ENCODE measurements at regions not wholly inside any gene's neighbourhood (a gene's known extent, or its start where the extent isn't known, plus 50 kb on each side); places are given as distances from the start of the nearest gene placed in this dataset.

DNA sequence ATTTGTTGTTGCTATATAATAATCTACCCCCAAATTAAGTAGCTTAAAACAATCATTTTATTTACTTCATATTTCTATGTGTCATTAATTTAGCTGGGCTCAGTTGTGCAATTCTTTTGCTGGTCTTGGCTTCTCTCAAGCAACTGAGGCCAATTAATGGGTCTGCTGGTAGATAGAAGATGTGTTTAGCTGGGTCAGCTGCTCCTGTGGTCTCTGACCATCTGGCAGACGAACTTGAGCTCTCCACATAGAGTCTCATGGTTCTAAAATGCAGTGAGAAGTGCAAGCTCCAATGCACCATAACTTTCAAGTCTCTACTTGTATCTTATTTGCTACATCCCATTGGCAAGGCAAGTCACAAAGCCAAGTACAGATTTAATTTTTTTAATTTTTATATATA, 515.6 kb downstream of the ZIC1 start:
- DNase-seq (ENCODE audit: insufficient read length) (no peak), FAIRE-seq (no peak)
- TF ChIP-seq POLR2AphosphoS5 (IDR thresholded peaks at IDR 0.05; ENCODE audit: low read depth, low read length): no peak
- TF ChIP-seq TAF1 (IDR thresholded peaks at IDR 0.05; ENCODE audit: borderline replicate concordance, low read depth, low read length): no peak
- TF ChIP-seq POLR2A (IDR thresholded peaks at IDR 0.05; ENCODE audit: low read depth, low read length): no peak

DNA sequence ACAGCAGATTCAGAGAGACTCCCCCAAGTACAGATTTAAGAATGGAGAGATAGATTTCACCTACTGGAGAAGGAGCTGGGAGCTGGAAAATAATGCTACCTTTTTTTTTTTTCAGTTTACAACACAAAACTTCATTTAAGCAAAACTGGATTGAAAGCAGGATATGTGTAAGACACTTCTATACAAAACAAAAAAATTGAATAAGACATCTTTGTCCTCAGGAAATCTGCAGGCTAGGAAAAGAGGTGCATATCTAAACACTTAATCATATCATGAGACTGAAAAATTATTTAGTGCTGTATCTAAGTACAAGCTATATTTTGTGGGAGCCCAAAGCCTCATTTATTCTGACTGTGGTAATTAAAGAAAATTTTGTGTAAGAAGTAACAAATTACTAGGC, 516.1 kb downstream of the ZIC1 start:
- TF ChIP-seq TAF1 (IDR thresholded peaks at IDR 0.05; ENCODE audit: borderline replicate concordance, low read depth, low read length): no peak
- no peak for TF ChIP-seq POLR2A (IDR thresholded peaks at IDR 0.05; ENCODE audit: low read depth, low read length)
- no peak for TF ChIP-seq POLR2AphosphoS5 (IDR thresholded peaks at IDR 0.05; ENCODE audit: low read depth, low read length)
- DNase-seq (ENCODE audit: insufficient read length) (no peak), FAIRE-seq (no peak)

DNA sequence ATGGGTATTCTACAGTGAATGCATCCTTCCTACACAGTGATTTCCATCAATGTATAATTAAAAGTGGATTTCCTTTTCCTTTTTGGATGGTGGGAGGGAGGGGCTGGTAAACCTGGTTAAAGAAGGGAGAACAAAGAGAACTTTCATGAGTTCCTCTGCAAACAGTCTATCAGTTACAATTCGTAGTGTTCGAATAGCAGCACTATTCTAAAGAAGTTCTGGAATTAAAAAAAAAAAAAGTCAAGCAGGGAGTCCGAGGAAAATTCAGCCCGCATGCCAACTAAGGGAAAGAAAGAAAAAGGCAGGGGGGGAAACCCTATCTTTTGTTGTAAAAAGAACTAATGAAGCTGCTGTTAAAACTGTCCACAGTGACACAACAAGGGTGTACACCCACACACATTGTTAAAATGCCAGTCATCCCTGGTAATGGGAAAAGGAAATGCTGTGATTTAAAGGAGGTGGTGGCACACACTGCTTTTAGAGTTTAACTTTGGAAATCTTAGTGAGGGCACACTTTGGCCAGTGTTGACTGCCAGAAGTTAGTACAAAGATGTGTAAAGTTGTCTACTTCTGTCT, 521.2 kb downstream of the ZIC1 start:
- TF ChIP-seq POLR2A (IDR thresholded peaks at IDR 0.05; ENCODE audit: low read depth, low read length) (no peak), POLR2AphosphoS5 (IDR thresholded peaks at IDR 0.05; ENCODE audit: low read depth, low read length) (no peak), TAF1 (IDR thresholded peaks at IDR 0.05; ENCODE audit: borderline replicate concordance, low read depth, low read length) (no peak)
- DNase-seq (ENCODE audit: insufficient read length): no peak
- no peak for FAIRE-seq

DNA sequence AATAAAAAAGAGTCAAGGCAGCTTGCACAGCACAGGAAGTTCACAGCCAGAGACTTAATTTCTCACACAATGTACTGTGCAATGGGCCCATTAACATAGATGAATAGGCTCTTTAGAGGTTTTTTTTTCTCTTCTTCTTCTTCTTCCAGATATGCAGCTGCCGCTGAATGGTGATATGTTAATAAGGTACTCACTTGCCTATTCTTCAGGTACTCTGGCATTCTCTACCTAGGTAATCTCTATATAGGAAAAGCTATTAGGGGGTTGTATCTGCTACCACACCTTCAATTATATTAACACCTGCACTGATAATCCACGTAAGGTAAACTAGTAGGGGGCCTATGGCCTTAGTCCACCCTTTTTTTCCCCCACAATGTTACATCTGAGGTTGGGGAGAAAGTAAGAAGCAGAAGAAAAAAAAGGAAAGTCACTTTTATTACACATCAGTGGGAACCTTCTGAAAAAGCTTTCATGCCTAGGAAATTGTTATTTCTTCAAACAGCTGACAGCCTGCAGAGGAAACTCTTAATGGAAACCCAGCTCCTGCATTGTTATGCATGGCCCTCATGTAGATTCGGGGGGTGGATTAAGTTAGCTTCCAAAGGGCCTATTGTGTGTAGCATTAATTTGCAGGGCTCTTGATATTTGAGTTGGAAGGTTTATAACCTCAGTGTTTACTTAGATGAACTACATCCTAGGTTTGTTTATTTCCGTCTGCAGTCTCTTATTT, 525.5 kb downstream of the ZIC1 start:
- no peak for FAIRE-seq
- no peak for TF ChIP-seq POLR2A (IDR thresholded peaks at IDR 0.05; ENCODE audit: low read depth, low read length)
- TF ChIP-seq POLR2AphosphoS5 (IDR thresholded peaks at IDR 0.05; ENCODE audit: low read depth, low read length): no peak
- no peak for TF ChIP-seq TAF1 (IDR thresholded peaks at IDR 0.05; ENCODE audit: borderline replicate concordance, low read depth, low read length)
- no peak for DNase-seq (ENCODE audit: insufficient read length)

DNA sequence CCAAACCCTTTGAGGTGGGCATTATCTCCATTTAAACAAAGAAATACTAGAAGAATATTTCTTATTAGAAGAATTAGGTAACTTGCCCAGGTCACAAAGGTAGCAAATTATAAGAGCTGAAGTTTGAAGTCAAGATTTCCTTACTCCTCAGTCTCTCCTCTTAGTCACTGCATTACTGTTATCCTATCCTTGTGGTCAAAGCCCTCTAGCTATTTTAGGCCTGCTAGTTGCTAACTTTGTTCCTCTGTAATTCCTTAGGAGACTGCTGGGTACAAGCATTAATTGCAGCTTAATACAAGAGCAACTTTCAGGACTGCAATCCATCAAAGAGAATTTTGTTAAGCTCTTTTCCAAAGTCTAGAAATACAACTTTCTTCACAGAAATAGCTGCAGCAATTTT, 528.2 kb downstream of the ZIC1 start:
- FAIRE-seq (no peak), DNase-seq (ENCODE audit: insufficient read length) (no peak)
- TF ChIP-seq POLR2AphosphoS5 (IDR thresholded peaks at IDR 0.05; ENCODE audit: low read depth, low read length) (no peak), POLR2A (IDR thresholded peaks at IDR 0.05; ENCODE audit: low read depth, low read length) (no peak), TAF1 (IDR thresholded peaks at IDR 0.05; ENCODE audit: borderline replicate concordance, low read depth, low read length) (no peak)

DNA sequence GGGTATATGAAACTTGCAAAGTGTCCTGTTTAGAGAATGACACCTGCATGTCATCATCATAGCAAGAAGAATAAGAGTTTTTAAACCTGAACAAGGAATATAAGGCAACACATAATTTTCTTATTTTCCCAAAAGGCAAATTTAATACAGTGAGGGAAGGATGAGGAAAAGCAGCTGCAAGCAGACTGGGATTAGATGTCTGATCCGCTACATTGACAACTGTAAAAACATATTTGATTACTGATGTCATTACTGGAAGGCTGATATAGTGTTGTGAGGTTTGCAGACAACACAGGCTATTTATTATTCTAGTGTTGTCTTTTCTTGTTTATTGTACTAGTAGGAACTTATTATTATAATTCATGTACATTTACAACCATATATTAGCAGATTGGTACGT, 528.7 kb downstream of the ZIC1 start:
- FAIRE-seq (no peak), DNase-seq (ENCODE audit: insufficient read length) (no peak)
- no peak for TF ChIP-seq POLR2A (IDR thresholded peaks at IDR 0.05; ENCODE audit: low read depth, low read length)
- TF ChIP-seq TAF1 (IDR thresholded peaks at IDR 0.05; ENCODE audit: borderline replicate concordance, low read depth, low read length): no peak
- no peak for TF ChIP-seq POLR2AphosphoS5 (IDR thresholded peaks at IDR 0.05; ENCODE audit: low read depth, low read length)

DNA sequence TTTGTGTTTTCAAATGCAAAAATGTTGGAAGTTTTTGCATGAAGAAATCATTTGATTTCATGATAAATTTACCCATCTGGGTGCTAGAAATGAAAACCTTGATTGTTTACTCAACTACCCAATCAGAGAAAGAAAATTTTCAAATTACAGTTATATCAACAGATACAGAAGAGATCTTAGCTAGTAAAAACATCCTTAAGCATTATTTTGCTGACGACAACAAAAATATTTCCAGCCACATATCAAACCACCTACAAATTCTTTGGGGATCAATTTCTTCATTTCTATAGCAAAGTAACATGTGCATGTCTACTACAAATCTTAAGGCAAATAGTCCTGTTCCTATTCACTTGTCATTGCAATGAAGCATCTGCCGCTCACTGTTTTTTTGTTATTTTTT, 530.3 kb downstream of the ZIC1 start:
- FAIRE-seq (no peak), DNase-seq (ENCODE audit: insufficient read length) (no peak)
- TF ChIP-seq POLR2AphosphoS5 (IDR thresholded peaks at IDR 0.05; ENCODE audit: low read depth, low read length) (no peak), TAF1 (IDR thresholded peaks at IDR 0.05; ENCODE audit: borderline replicate concordance, low read depth, low read length) (no peak)

DNA sequence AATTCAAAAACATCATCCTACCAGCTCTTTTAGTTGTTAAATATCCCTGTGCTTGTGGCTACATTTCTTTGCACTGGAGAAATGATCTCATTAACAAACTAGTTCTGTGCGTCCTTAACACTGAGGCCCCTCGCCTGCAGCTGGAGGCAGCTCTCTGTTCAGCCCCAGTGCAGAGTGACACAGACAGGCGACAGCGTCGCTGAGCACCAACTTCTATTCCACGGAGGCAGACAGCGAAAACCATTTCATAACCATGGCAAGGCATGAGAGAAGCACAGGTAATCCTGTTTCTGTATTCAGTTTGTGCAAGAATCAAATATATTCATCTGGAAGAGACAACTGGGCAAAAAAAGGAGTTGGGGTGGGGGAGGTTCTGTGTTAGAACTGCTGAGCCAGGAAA, 530.7 kb downstream of the ZIC1 start:
- FAIRE-seq (no peak), DNase-seq (ENCODE audit: insufficient read length) (no peak)
- TF ChIP-seq POLR2AphosphoS5 (IDR thresholded peaks at IDR 0.05; ENCODE audit: low read depth, low read length) (no peak), TAF1 (IDR thresholded peaks at IDR 0.05; ENCODE audit: borderline replicate concordance, low read depth, low read length) (no peak), POLR2A (IDR thresholded peaks at IDR 0.05; ENCODE audit: low read depth, low read length) (no peak)

DNA sequence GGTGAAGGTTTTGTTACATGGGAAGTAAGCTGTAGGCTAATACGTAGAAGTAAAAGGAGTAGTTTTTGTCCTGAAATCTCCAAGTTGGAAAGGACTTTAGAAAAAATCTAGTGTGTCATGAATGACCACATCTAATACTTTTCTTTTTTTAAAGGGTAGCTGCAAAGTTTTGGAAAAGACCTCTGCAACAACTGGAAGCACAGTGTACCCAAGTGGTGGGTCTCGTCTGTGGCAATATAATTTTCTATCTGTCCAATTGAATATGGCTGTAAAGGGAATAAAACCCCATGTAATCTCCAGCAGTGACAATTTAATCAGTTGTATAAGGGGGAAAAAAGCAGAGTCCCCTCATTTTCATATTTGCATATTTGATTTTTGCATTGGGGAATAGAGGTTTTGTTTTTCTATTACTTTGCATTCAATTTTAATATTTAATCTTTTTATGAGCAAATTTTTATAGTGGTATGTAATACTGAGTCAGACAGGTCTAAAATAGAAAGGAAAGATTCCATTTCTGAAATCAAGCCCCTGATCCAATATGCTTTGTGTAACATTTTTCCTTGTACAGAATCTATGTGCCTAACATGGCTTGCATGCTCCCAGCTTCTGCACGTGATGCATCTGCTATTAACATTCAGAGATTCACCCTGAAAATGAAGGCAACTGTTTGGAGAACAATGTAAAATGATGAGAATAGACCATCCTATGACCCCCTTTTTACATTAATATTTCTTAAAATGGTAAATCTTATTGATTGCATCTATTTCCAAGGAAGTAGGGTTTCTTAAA, 531.4 kb downstream of the ZIC1 start:
- TF ChIP-seq POLR2AphosphoS5 (IDR thresholded peaks at IDR 0.05; ENCODE audit: low read depth, low read length) (no peak), TAF1 (IDR thresholded peaks at IDR 0.05; ENCODE audit: borderline replicate concordance, low read depth, low read length) (no peak), POLR2A (IDR thresholded peaks at IDR 0.05; ENCODE audit: low read depth, low read length) (no peak)
- FAIRE-seq: no peak
- DNase-seq (ENCODE audit: insufficient read length): no peak

DNA sequence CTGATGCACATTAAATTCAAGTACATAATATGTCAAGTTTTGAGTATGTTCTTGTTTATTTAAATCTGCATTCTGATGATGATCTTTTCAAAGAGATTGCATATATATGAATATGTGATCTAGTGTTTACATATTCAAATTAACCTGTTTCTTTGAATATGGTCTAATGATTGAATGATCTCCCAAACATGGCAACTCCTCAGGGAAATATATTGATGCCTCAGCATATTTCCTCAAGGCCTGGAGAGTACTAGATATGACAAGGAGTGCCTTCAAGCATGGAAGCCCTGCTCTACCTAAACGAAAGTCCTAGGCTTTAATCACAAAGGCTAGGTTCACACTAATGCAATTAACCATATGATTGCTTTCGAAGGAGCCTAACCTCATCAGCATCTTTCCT, 532.8 kb downstream of the ZIC1 start:
- no peak for FAIRE-seq
- no peak for TF ChIP-seq TAF1 (IDR thresholded peaks at IDR 0.05; ENCODE audit: borderline replicate concordance, low read depth, low read length)
- no peak for TF ChIP-seq POLR2AphosphoS5 (IDR thresholded peaks at IDR 0.05; ENCODE audit: low read depth, low read length)
- TF ChIP-seq POLR2A (IDR thresholded peaks at IDR 0.05; ENCODE audit: low read depth, low read length): no peak
- no peak for DNase-seq (ENCODE audit: insufficient read length)

DNA sequence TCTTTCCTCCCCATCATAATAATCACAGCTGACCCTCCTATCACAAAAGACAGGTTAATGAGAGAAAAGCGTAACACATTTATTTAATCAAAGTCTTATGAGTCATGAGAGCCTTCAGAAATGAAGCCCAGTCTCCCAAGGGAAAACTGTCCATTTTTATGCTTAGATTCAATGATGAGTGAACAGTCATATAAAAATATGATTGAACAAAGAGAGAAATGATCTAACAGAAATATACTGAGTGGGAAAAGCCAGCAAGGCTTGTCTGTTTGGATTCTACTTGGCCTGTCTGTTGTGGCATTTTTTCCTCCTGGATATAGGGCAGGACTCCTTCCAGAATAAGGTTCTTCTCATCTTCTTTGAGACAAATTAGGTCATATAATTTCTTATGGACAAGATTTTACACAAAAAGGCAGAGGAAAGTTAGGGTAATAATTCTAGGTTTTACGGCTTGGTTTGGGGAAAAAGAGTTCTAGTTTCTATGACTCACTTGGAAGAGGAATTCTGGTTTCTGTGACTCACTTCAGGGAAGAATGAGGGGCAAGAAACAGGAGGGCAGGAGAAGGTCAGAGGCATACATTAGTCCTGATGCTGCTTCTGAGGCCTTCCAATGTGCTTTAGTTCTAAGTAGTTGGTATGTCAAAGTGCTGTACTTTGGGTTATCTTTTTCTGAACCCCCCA, 534.2 kb downstream of the ZIC1 start:
- TF ChIP-seq TAF1 (IDR thresholded peaks at IDR 0.05; ENCODE audit: borderline replicate concordance, low read depth, low read length): no peak
- TF ChIP-seq POLR2A (IDR thresholded peaks at IDR 0.05; ENCODE audit: low read depth, low read length): no peak
- TF ChIP-seq POLR2AphosphoS5 (IDR thresholded peaks at IDR 0.05; ENCODE audit: low read depth, low read length): no peak
- DNase-seq (ENCODE audit: insufficient read length) (no peak), FAIRE-seq (no peak)
